Spinal cord (tissue), 10 donors: ENCODE measurements at regions not wholly inside any gene's neighbourhood (a gene's known extent, or its start where the extent isn't known, plus 50 kb on each side); places are given as distances from the start of the nearest gene placed in this dataset. TPM values are rescaled to one million over a fixed set of nuclear protein-coding genes. Genes with fewer than 3 reads are reported as not detected.
"Not testable (repeated sequence)": the region's sequence is repeated elsewhere in the genome, so short reads cannot be mapped to it uniquely, and the experiment has no call there.

Experiments
- DNase-seq, 6 donors: peaks; one replicate each; pipeline versions ENCODE4 v3.0.0 to v3.0.0-alpha.2; 2013 to 2015; ENCODE audit warnings: low spot score in 6 of 6, low read depth in 4 of 6
- H3K27ac ChIP-seq: one replicate; pipeline ENCODE4 v1.5.1; 2013; ENCODE audit warnings: low read depth, low read length, control low read depth
- H3K27me3 ChIP-seq: one replicate; pipeline ENCODE4 v1.6.1; 2013; ENCODE audit warnings: low read length; ENCODE audit not compliant: control insufficient read depth, insufficient read depth
- H3K36me3 ChIP-seq: one replicate; pipeline ENCODE4 v1.6.1; 2013; ENCODE audit warnings: low read length; ENCODE audit not compliant: control insufficient read depth, insufficient read depth
- H3K4me1 ChIP-seq: one replicate; pipeline ENCODE4 v1.6.1; 2013; ENCODE audit warnings: low read length; ENCODE audit not compliant: control insufficient read depth, insufficient read depth
- H3K4me3 ChIP-seq: one replicate; pipeline ENCODE4 v1.5.1; 2013; ENCODE audit warnings: low read depth, low read length, control low read depth
- H3K9me3 ChIP-seq: one replicate; pipeline ENCODE4 v1.6.1; 2013; ENCODE audit warnings: low read length; ENCODE audit not compliant: control insufficient read depth, insufficient read depth
- WGBS: methylation state at CpG from one replicate; pipeline ENCODE4 v1.1.5; 2013; ENCODE audit warnings: missing lambda C conversion rate; ENCODE audit not compliant: insufficient coverage; 5-methylcytosine and 5-hydroxymethylcytosine counted together
- small RNA-seq: library from RNA; depleted of rRNA; stranded (forward); fragments of <200 nt; gene quantifications from one replicate; pipeline ENCODE3, GENCODE V24; 2014; ENCODE audit warnings: low replicate concordance
- donor health status: healthy.

DNA sequence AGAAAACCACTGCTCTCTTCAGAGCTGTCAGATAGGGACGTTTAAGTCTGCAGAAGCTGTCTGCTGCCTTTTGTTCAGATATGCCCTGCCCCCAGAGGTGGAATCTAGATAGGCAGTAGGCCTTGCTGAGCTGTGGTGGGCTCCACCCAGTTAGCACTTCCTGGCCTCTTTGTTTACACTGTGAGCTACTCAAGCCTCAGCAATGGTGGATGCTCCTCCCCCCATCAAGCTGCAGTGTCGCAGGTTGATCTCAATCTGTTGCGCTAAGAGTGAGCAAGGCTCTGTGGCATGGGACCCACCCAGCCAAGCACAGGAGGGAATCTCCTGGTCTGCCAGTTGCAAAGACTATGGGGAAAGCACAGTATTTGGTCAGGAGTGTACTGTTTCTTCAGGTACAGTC is 59.2 kb upstream of the ZNF641 start:
- DNase-seq, H3K4me1 ChIP-seq, H3K4me3 ChIP-seq, H3K9me3 ChIP-seq, H3K27me3 ChIP-seq, H3K27ac ChIP-seq, H3K36me3 ChIP-seq: not testable (repeated sequence)
- 69% methylated on average over 3 of the region's 3 CpGs for WGBS

DNA sequence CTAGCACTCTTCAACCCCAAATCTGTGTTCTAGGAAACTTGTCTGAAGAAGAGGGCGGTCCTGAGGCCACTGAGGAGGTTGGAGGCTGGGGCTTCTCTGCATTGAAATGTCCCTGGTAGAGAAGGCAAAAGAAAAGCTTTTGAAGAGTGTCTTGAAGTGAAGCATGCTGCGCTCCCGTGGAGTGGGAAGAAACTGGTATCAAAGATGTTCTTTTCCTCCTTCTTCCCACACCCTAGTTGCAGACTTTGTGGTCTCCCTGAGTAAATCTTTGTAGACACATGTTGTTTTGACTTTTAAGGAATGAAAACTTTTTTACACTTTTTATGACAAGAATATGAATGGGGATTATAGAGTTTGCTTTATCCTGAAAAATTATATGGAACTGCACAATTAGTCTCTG is 59.0 kb upstream of the ANP32D start:
- H3K27ac ChIP-seq = no peak overlapping the region
- DNase-seq = peak in 1 of 6 donors; percentile 18
- H3K9me3 ChIP-seq = no peaks in the 10 kb centered on the region
- H3K27me3 ChIP-seq = no peaks in the 10 kb centered on the region
- peaks cover 7% of the 10 kb centered on the region for H3K4me1 ChIP-seq
- WGBS = no CpG with 5 or more reads among the region's 3 CpGs
- H3K4me3 ChIP-seq = no peak overlapping the region
- no peaks in the 10 kb centered on the region for H3K36me3 ChIP-seq

DNA sequence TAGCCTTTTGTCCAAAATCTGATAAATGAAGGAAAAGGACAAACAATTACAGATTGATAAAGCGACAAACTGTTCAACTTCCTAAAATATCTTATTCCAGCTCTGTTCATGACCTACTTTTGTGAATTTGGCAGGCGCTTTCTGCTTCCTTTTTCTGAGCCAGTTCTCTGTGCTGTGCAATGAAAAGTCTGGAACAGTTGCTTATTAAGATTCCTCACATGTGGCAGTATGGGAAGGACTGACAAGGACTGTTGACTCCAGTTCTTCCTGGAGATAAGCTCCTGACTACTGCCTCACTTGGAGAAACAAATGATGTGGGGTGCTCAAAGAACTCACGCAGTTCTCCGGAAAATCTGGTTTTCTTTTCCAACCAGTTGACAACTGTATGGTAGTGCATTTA is 58.3 kb upstream of the ANP32D start:
- Histone ChIP-seq H3K36me3 (no peaks in the 10 kb centered on the region), H3K9me3 (no peaks in the 10 kb centered on the region), H3K27me3 (no peaks in the 10 kb centered on the region), H3K4me1 (peaks cover 7% of the 10 kb centered on the region), H3K4me3 (no peak overlapping the region), H3K27ac (peak overlapping the region; percentile 44)
- DNase-seq = peak in 3 of 6 donors; percentile 40 to 81 (median 55)
- WGBS = no CpG with 5 or more reads among the region's 4 CpGs

DNA sequence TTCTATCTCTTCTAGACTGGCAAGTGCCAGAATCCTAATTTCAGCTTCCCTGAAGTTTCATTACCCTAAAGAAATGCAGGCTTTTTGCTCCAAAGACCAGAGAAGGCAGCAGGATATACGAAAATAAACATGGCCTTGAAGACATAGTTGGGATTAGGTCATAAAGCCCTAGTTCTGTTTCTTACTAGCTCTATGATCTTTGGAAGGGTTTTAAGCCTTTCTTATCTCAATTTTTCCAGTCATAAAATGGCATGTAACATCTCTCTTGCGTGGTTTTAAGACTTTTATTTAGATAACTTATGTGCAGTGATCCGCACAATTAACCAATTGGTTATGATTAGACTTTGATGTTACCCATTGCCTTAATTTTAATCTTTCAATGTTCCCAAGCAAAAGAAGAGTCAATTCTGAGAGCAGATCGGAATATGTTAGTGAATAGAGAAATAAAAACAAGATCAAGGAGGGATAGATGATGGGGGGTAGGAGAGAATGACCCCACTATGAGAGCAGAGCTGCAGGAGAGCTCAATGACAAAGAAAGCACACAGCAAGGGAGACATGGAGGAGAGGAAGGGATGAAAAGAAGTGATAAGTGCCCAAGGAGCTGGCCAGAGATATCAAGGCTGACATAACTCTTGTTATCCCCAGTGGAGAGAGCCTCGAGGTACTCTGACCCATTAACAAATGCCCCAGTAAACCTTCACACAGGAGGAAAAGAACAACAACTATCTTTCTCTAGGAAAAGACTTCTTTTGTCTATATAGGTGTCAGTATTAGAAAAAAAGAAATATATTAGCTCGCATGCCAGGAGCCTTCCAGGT is 53.0 kb upstream of the ANP32D start:
- 40% methylated on average over 1 of the region's 6 CpGs for WGBS
- Histone ChIP-seq H3K27ac (no peak overlapping the region), H3K27me3 (no peaks in the 10 kb centered on the region), H3K4me3 (no peak overlapping the region), H3K4me1 (peaks cover 4% of the 10 kb centered on the region), H3K9me3 (no peaks in the 10 kb centered on the region), H3K36me3 (no peaks in the 10 kb centered on the region)
- no peak for DNase-seq

DNA sequence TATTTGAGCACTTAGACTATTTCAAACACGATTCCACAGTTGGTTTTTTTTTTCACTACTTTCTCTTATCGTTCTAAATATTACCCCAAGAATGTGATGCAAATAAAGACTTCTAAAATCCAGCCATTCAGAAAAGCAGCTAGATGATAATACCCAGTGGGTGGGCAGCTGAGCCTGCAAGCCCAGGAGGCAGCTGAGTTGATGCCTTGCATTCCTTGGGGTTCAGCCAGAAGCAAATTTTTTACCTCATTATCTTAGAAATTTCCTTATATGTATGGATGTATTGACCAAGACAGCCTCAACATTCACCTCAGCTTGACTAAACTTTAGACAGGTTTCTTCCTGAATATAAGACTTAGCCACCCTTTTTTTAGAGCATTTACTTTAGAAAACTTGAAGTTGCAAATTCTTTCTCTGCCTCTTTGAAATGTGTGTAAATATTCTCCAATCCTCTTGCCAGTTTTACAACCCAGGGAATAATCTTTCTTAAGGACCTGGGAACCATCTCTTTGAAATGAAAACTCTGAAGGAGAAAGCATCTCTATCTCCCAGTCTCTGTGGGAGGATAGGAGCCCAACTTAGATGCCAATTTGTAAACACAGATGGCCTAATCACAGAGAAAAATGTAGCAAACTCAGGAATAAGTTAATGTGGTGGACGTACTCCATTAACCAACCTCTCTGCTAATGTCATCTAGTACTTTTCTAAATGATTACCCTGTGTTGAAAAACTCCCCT is 52.2 kb upstream of the ANP32D start:
- Histone ChIP-seq H3K9me3 (no peaks in the 10 kb centered on the region), H3K4me1 (no peaks in the 10 kb centered on the region), H3K4me3 (no peak overlapping the region), H3K27ac (no peak overlapping the region), H3K36me3 (no peaks in the 10 kb centered on the region), H3K27me3 (no peaks in the 10 kb centered on the region)
- DNase-seq = no peak
- WGBS = no CpG with 5 or more reads among the region's 3 CpGs

DNA sequence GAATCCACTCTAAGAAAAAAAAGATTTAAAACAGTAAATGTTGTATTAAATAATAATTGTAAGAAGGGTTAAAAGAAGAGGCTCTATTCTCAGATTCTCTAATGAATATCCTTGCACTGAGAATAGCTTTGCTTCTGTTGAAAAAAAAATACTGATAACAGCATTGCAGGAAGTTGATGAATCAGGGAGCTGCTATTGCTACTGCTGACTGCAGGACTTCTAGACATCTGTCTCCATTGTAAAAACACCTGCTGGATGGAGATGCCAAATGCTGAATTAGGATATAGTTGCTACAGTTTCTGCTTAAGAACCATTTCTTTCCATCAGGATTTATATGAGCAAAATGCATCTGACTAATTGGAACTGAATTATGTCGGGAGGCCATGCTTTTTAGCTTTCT is 50.3 kb upstream of the ANP32D start:
- Histone ChIP-seq H3K36me3 (no peaks in the 10 kb centered on the region), H3K4me3 (no peak overlapping the region), H3K27me3 (no peaks in the 10 kb centered on the region), H3K4me1 (no peaks in the 10 kb centered on the region), H3K9me3 (no peaks in the 10 kb centered on the region), H3K27ac (no peak overlapping the region)
- peak in 2 of 6 donors; percentile 17 to 22 for DNase-seq
- no CpG with 5 or more reads among the region's 1 CpG for WGBS

Small RNA genes in the stretch of these regions (small RNA-seq; reads per million reads assigned to genes)
- not detected for gene OR8S21P
